Caco-2 (cell line): ENCODE measurements at regions not wholly inside any gene's neighbourhood (a gene's known extent, or its start where the extent isn't known, plus 50 kb on each side); places are given as distances from the start of the nearest gene placed in this dataset.

ENCODE experiments used
- BruUV-seq: library from RNA; stranded (reverse); fragments of 400-500 nt; replicated peaks from 2 replicates; lab custom pipeline; 2021; lab: Mats Ljungman, UMichigan
- CTCF ChIA-PET: fragments of 300-600 bp; sonication (Branson Sonifier 250); formaldehyde crosslinking; loops from one replicate; lab custom pipeline; 2022; ENCODE audit warnings: antibody characterized with exemption; lab: Charles Lee
- POLR2A ChIA-PET: fragments of 300-600 bp; sonication (Branson Sonifier 250); formaldehyde crosslinking; loops from one replicate; lab custom pipeline; 2022; ENCODE audit warnings: antibody characterized with exemption; lab: Charles Lee
- DNase-seq, 2 experiments: peaks; one replicate each; pipeline versions ENCODE4 v3.0.0 to v3.0.0-alpha.2; 2020 to 2022
- H3K27me3 ChIP-seq: replicated peaks from 2 replicates; pipeline ENCODE4 v1.6.0; 2011; ENCODE audit warnings: low read length; ENCODE audit not compliant: control insufficient read depth, insufficient read depth
- H3K36me3 ChIP-seq: 2 replicates; pipeline ENCODE4 v1.5.1; 2011; ENCODE audit warnings: low read length; ENCODE audit not compliant: control insufficient read depth, insufficient read depth
- H3K4me1 ChIP-seq: fragments of 250-450 bp; sonication (Bioruptor Pico); 2 replicates; pipeline ENCODE4 v1.5.1; 2020; ENCODE audit warnings: mild to moderate bottlenecking
- H3K4me3 ChIP-seq: 2 replicates; pipeline ENCODE4 v1.5.1; 2011; ENCODE audit warnings: low read depth, mild to moderate bottlenecking, control low read depth, low read length
- H3K9me3 ChIP-seq: fragments of 250-450 bp; sonication (Bioruptor Pico); 2 replicates; pipeline ENCODE4 v1.5.1; 2020; ENCODE audit warnings: mild to moderate bottlenecking, moderate library complexity
- H3K27ac Mint-ChIP-seq: one replicate; pipeline ENCODE4 v1.8.0; 2022; ENCODE audit warnings: mixed read lengths; ENCODE audit not compliant: unreplicated experiment
- H3K27me3 Mint-ChIP-seq: one replicate; pipeline ENCODE4 v1.8.0; 2022; ENCODE audit warnings: mixed read lengths; ENCODE audit not compliant: insufficient read depth, unreplicated experiment
- H3K36me3 Mint-ChIP-seq: one replicate; pipeline ENCODE4 v1.8.0; 2022; ENCODE audit warnings: mild to moderate bottlenecking, mixed read lengths; ENCODE audit not compliant: insufficient read depth, unreplicated experiment
- H3K4me1 Mint-ChIP-seq: one replicate; pipeline ENCODE4 v1.8.0; 2022; ENCODE audit warnings: low read depth, mixed read lengths; ENCODE audit not compliant: unreplicated experiment
- H3K4me3 Mint-ChIP-seq: one replicate; pipeline ENCODE4 v1.8.0; 2022; ENCODE audit warnings: mild to moderate bottlenecking, moderate library complexity, mixed read lengths; ENCODE audit not compliant: unreplicated experiment
- H3K9me3 Mint-ChIP-seq: one replicate; pipeline ENCODE4 v1.8.0; 2022; ENCODE audit warnings: mixed read lengths; ENCODE audit not compliant: unreplicated experiment
- CTCF ChIP-seq, 2 experiments: fragments of 200-600 bp in 1 of 2; IDR thresholded peaks; 1 replicate in 1 of 2; 2 replicates in 1 of 2; pipeline versions ENCODE4 v1.5.1 to v1.8.0; 2011 to 2022; ENCODE audit warnings: antibody characterized with exemption in 1 of 2, control low read depth in 1 of 2, inconsistent platforms in 1 of 2, low read depth in 1 of 2, low read length in 1 of 2, mild to moderate bottlenecking in 1 of 2, moderate library complexity in 1 of 2; ENCODE audit not compliant: insufficient read depth in 1 of 2, severe bottlenecking in 1 of 2, unreplicated experiment in 1 of 2
- intact Hi-C: fragments of 100-400 bp; cut with micrococcal nuclease; formaldehyde crosslinking; loops from one replicate; pipeline ENCODE4 v1.10.0; 2022; ENCODE audit not compliant: unreplicated experiment

GRCh38 chr5:164181604-164182003 is 676.2 kb downstream of the MAT2B start:
- no peaks in the 10 kb centered on the region for H3K4me1 ChIP-seq
- no peaks in the 10 kb centered on the region for H3K27me3 Mint-ChIP-seq
- H3K36me3 ChIP-seq: no peaks in the 10 kb centered on the region
- H3K4me3 ChIP-seq: no peak overlapping the region
- no peak for TF ChIP-seq CTCF (IDR thresholded peaks at IDR 0.05; ENCODE audit: insufficient read depth in 1 of 2, low read depth in 1 of 2, low read length in 1 of 2, severe bottlenecking in 1 of 2, unreplicated experiment in 1 of 2)
- POLR2A ChIA-PET: interaction anchor here (0.7 kb wide), 1 partner anchor 16 kb away, joined by 4 read pairs; no protein-coding TSS in a partner anchor
- H3K27ac Mint-ChIP-seq: no peak overlapping the region
- no peak for DNase-seq
- H3K36me3 Mint-ChIP-seq: no peaks in the 10 kb centered on the region
- CTCF ChIA-PET: no interaction called here
- no peaks in the 10 kb centered on the region for H3K4me1 Mint-ChIP-seq
- H3K4me3 Mint-ChIP-seq: no peak overlapping the region
- intact Hi-C loops: no loop called here
- H3K9me3 Mint-ChIP-seq: no peaks in the 10 kb centered on the region
- H3K9me3 ChIP-seq: no peaks in the 10 kb centered on the region
- H3K27me3 ChIP-seq: no peaks in the 10 kb centered on the region
- BruUV-seq: no TSS peak

- Mint-ChIP-seq H3K4me1 (no peaks in the 10 kb centered on the region), H3K9me3 (no peaks in the 10 kb centered on the region), H3K36me3 (no peaks in the 10 kb centered on the region), H3K27ac (no peak overlapping the region), H3K4me3 (no peak overlapping the region), H3K27me3 (no peaks in the 10 kb centered on the region)
- H3K4me1 ChIP-seq: no peaks in the 10 kb centered on the region
- no peaks in the 10 kb centered on the region for H3K36me3 ChIP-seq
- no TSS peak for BruUV-seq
- no peak overlapping the region for H3K4me3 ChIP-seq
- intact Hi-C loops: no loop called here
- CTCF ChIA-PET: no interaction called here
- TF ChIP-seq CTCF (IDR thresholded peaks at IDR 0.05; ENCODE audit: insufficient read depth in 1 of 2, low read depth in 1 of 2, low read length in 1 of 2, severe bottlenecking in 1 of 2, unreplicated experiment in 1 of 2): no peak
- POLR2A ChIA-PET: no interaction called here
- H3K9me3 ChIP-seq: no peaks in the 10 kb centered on the region
- DNase-seq: no peak
- H3K27me3 ChIP-seq: no peaks in the 10 kb centered on the region
These were observed 678.7 kb downstream of the MAT2B start for GRCh38 chr5:164184158-164184557.

GRCh38 chr5:164185000-164185399 is 679.6 kb downstream of the MAT2B start:
- no peak overlapping the region for H3K4me3 ChIP-seq
- H3K36me3 ChIP-seq: no peaks in the 10 kb centered on the region
- H3K9me3 Mint-ChIP-seq: no peaks in the 10 kb centered on the region
- BruUV-seq: no TSS peak
- no peak overlapping the region for H3K4me3 Mint-ChIP-seq
- H3K4me1 Mint-ChIP-seq: no peaks in the 10 kb centered on the region
- intact Hi-C loops: no loop called here
- H3K4me1 ChIP-seq: no peaks in the 10 kb centered on the region
- DNase-seq: no peak
- TF ChIP-seq CTCF (IDR thresholded peaks at IDR 0.05; ENCODE audit: insufficient read depth in 1 of 2, low read depth in 1 of 2, low read length in 1 of 2, severe bottlenecking in 1 of 2, unreplicated experiment in 1 of 2): no peak
- ChIA-PET POLR2A (no interaction called here), CTCF (no interaction called here)
- no peaks in the 10 kb centered on the region for H3K27me3 ChIP-seq
- H3K27ac Mint-ChIP-seq: no peak overlapping the region
- no peaks in the 10 kb centered on the region for H3K36me3 Mint-ChIP-seq
- H3K27me3 Mint-ChIP-seq: no peaks in the 10 kb centered on the region
- H3K9me3 ChIP-seq: no peaks in the 10 kb centered on the region
